SK-N-SH treated with all-trans-retinoic acid at 6 μM for 48 hours (cell line): ENCODE measurements at regions not wholly inside any gene's neighbourhood (a gene's known extent, or its start where the extent isn't known, plus 50 kb on each side); places are given as distances from the start of the nearest gene placed in this dataset.

Source experiments
- ISL1 ChIP-seq: fragments of 250-450 bp; sonication (Bioruptor Pico); IDR thresholded peaks from 2 replicates; pipeline ENCODE4 v2.1.2; 2022; ENCODE audit warnings: mild to moderate bottlenecking, moderate library complexity
- ZFP30 ChIP-seq: fragments of 450-650 bp; formaldehyde crosslinking; IDR thresholded peaks from 2 replicates; pipeline ENCODE4 v1.5.0; 2022; ENCODE audit warnings: mild to moderate bottlenecking, moderate library complexity

DNA sequence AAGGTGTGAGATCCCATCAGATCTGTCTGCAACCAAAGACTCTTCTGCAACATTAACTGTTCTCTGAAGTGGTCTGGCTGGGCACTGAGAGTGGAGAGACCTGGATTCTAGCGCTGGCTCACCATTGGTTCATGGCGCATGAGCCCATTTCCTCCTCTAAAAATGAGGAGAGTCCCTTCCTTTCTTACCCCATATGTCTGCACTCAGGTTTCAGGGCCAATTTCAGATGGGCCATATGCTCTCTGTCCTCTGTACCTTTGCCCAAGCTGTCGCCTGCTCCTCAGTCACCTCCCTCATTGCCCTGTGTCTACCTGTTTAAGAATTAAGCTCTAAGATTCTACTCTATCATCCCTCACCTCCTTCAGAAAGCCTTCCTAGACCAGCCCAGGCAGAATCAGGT is 484.7 kb downstream of the INSC start:
- TF ChIP-seq ZFP30 = no peak
- no peak for TF ChIP-seq ISL1 (CRISPR knock-in tag)
